Hematopoietic multipotent progenitor cell treated with erythropoietin and hydrocortisone succinate and interleukin-3 and kit ligand, for 4 days (in vitro differentiated cells): ENCODE measurements at regions not wholly inside any gene's neighbourhood (a gene's known extent, or its start where the extent isn't known, plus 50 kb on each side); places are given as distances from the start of the nearest gene placed in this dataset.
A peak's percentile ranks its signal among the peaks of the same experiment; 100 is the strongest.

Experiments used
- DNase-seq: peaks from one replicate; pipeline ENCODE4 v3.0.0-alpha.2; 2015

DNA sequence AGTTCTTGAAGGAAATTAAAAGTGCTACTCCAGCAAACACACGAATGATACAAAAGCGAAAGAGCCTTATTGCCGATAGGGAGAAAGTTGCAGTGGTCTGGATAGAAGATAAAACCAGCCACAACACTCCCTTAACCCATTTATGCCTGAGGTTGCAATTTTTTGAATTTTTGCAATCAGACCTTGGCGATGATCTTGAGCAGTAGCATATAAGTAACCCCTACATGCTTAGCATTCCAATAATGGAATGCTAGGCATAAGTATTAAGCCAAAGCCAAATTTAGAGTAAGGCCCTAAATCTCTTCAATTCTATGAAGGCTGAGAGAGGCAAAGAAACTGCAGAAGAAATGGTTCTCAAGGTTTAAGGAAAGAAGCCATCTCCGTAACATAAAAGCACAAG is 153.5 kb downstream of the SLC28A3 start:
- no peak for DNase-seq

- no peak for DNase-seq
These were observed 150.7 kb downstream of the SLC28A3 start for GRCh38 chr9:84189904-84190303.

- DNase-seq: no peak
These were observed 150.1 kb downstream of the SLC28A3 start for GRCh38 chr9:84190411-84190810.

DNA sequence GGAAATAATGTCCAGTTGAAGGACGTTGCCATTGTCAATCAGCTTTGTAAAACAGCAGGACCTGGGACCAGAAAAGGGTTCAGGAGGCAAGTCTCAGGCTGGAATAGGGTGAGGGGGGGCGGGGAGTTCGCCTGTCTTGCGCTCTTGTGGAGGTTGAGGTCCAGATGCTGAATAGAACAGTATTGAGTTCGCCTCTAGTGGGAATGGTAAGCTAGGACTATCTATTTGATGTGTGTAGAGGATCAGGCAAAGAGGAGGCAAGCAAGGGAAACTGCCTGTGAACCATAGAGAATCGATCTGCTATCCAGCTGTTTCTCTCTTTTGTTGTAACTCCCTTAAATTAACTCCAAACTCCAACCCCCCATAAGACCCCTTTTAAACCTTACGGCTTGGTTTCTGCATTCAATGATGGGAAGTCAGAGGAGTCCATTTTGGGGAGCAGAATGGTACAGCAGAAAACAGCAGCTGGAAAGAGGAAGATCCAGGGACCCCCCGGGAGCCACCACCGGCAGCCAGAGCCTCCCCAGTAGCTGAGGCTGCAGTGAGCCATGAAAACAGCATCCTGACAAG is 133.7 kb downstream of the SLC28A3 start:
- DNase-seq: no peak

DNA sequence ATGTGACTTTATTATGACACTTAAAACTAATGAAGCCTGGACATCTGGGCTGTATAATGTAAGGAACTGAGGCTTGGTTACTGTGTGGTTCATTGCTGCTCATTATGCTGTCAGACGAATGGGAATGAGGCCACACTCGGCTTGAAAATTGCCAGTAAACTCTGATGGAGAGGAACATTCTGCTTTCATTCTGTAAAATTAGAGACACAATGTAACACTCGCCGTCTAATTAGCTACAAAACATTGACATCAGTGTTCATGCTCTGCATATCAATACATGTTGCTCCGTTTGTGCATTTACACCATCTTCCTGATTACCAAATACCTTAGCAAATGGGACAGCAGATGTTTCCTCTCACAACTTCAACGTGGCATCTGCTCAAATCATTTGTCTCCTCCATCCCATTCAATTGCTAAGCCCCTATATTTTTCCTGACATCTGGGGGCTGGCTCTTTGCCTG is 133.0 kb downstream of the SLC28A3 start:
- DNase-seq: peak; percentile 33

- DNase-seq: no peak
These were observed 128.3 kb downstream of the SLC28A3 start for GRCh38 chr9:84212246-84212645.

DNA sequence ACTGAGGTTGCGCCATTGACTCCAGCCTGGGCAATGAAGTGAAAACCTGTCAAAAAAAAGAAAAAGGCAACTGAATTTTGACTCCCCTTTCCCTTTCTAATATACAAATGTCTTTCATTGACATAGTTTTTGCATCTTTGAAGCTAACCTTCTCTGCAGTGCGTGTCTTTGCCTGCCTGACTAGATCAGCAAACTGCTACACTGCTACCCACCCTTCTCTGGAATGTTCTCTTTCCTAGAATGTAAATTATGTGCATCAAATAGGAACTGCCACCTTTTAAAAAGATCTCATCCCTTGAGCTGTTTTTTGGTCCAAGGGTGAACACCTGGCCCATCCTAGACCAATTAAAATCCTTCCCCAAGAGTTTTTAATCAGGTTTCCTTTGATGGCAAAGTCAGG is 127.6 kb downstream of the SLC28A3 start:
- no peak for DNase-seq

DNA sequence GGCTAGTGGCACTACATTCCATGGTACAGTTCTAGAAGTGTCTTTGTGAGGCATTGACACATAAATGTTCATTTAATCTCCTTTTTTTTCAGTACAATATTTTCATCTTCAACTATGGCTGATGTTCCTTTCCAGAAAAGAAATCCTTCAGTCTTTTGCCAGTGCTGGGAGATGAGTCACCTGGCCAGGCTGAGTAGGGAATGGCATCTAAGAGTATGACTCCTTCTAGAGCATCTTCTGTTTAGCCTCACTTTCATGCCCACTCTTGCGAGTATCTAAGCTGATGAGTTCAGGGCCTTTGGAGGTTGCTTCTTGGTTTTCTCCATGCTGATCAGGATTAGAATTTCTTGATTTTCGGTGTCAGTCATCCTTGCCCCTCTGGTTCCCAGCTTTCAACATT is 124.4 kb downstream of the SLC28A3 start:
- DNase-seq: no peak

DNA sequence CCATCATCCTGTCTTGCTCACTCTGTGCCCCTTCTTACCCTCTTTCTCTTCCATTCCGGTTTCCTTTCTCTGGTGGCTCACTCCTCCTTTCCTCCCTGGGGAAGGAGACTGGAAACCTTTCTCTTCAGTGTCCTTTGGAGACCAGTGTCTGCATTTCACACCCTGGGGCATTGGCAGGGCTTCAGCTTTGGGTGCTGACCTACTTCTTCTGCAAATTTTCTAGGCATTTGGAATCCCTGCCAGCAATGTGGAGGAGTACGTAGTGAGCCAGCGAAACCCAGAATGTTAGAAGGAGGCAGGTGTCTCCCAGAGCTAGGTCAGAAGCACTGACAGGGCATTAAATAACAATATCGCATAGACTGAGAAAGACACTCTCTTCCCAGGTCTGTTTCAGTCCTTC is 122.2 kb downstream of the SLC28A3 start:
- no peak for DNase-seq

- DNase-seq: peak; percentile 40
These were observed 116.3 kb downstream of the SLC28A3 start for GRCh38 chr9:84224246-84224645.
